GM10248 (cell line): ENCODE measurements at regions not wholly inside any gene's neighbourhood (a gene's known extent, or its start where the extent isn't known, plus 50 kb on each side); places are given as distances from the start of the nearest gene placed in this dataset.
"Not testable (repeated sequence)": the region's sequence is repeated elsewhere in the genome, so short reads cannot be mapped to it uniquely, and the experiment has no call there.

ENCODE experiments used
- CTCF ChIA-PET: fragments of 300-600 bp; sonication (Branson Sonifier 250); formaldehyde crosslinking; extraction: SDS; loops from one replicate; lab custom pipeline; 2021; ENCODE audit warnings: antibody characterized with exemption; lab: Yijun Ruan, JAX
- POLR2A ChIA-PET: fragments of 350-650 bp; sonication (Branson Sonifier 250); formaldehyde crosslinking; extraction: SDS; loops from one replicate; lab custom pipeline; 2020; ENCODE audit warnings: antibody characterized with exemption; lab: Yijun Ruan, JAX
- DNase-seq: peaks from one replicate; pipeline ENCODE4 v3.0.0; 2012; ENCODE audit errors: extremely low spot score
- CTCF ChIP-seq: IDR thresholded peaks from 2 replicates; pipeline ENCODE4 v1.5.1; 2012; ENCODE audit warnings: mild to moderate bottlenecking, low read depth; ENCODE audit errors: extremely low read depth, missing control alignments, control extremely low read depth

GRCh38 chr14:42499137-42499536 is 892.5 kb downstream of the LRFN5 start:
- TF ChIP-seq CTCF = no peak
- CTCF ChIA-PET = no interaction called here
- no peak for DNase-seq
- POLR2A ChIA-PET = no interaction called here

- POLR2A ChIA-PET = no interaction called here
- DNase-seq = no peak
- CTCF ChIA-PET = interaction anchor here (1.1 kb wide), 1 partner anchor 13 kb away, joined by 3 read pairs; no protein-coding TSS in a partner anchor
- TF ChIP-seq CTCF = no peak
Measured at GRCh38 chr14:42490536-42490935, 883.9 kb downstream of the LRFN5 start.

GRCh38 chr14:42488965-42489364 is 882.3 kb downstream of the LRFN5 start:
- CTCF ChIA-PET = interaction anchor here (1.1 kb wide), 2 partner anchors 14 to 35 kb away, joined by 3 to 4 read pairs; no protein-coding TSS in a partner anchor
- TF ChIP-seq CTCF = no peak

GRCh38 chr14:42482345-42482971 is 875.8 kb downstream of the LRFN5 start:
- POLR2A ChIA-PET, CTCF ChIA-PET, DNase-seq: not testable (repeated sequence)

More at GRCh38 chr14:42488965-42489364, 882.3 kb downstream of the LRFN5 start:
- DNase-seq = no peak
- POLR2A ChIA-PET = no interaction called here

- POLR2A ChIA-PET, CTCF ChIA-PET, DNase-seq: not testable (repeated sequence)
Measured at GRCh38 chr14:42481714-42482113, 875.0 kb downstream of the LRFN5 start.

- TF ChIP-seq CTCF = no peak
- ChIA-PET CTCF (no interaction called here), POLR2A (no interaction called here)
- DNase-seq = no peak
Measured at GRCh38 chr14:42480255-42480654, 873.6 kb downstream of the LRFN5 start.

GRCh38 chr14:42475289-42475688 is 868.6 kb downstream of the LRFN5 start:
- TF ChIP-seq CTCF = no peak
- POLR2A ChIA-PET = no interaction called here
- CTCF ChIA-PET = interaction anchor here (1.5 to 2.0 kb wide), 2 partner anchors 9 to 37 kb away, joined by 4 to 5 read pairs; no protein-coding TSS in a partner anchor
- DNase-seq = no peak

GRCh38 chr14:42470427-42470719 is 863.7 kb downstream of the LRFN5 start:
- TF ChIP-seq CTCF = no peak
- ChIA-PET POLR2A (no interaction called here), CTCF (no interaction called here)
- no peak for DNase-seq
